HG02571 (cell line): ENCODE measurements at regions not wholly inside any gene's neighbourhood (a gene's known extent, or its start where the extent isn't known, plus 50 kb on each side); places are given as distances from the start of the nearest gene placed in this dataset.

Experiments used
- ATAC-seq: cut with Tn5 transposase; IDR thresholded peaks from one replicate; pipeline ENCODE4 v1.9.1; 2021; ENCODE audit warnings: mild to moderate bottlenecking, moderate library complexity; ENCODE audit not compliant: unreplicated experiment

DNA sequence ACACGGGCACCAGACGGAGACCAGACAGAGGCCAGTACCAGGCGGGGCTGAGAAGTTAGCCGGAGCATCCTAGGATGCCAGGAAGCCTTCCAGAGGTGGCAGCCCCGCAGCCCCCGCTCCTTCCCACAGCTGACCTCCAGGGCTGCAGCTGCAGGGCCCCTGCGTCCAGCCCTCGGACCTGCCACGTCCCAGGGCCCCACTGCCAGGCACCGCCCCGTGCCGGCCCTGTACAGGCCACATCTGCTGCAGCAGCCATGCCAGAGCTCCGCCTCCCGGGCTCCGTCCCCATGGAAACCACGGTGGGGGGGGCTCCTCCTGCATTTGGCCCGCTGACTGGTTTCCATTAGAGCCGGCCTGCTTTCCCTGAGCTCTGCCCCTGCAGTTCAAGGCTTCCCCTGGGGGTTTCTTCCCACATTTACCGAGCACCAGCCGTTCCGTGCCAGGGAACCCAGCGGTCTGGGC, 62.5 kb upstream of the PPARA start:
- no peak for ATAC-seq

DNA sequence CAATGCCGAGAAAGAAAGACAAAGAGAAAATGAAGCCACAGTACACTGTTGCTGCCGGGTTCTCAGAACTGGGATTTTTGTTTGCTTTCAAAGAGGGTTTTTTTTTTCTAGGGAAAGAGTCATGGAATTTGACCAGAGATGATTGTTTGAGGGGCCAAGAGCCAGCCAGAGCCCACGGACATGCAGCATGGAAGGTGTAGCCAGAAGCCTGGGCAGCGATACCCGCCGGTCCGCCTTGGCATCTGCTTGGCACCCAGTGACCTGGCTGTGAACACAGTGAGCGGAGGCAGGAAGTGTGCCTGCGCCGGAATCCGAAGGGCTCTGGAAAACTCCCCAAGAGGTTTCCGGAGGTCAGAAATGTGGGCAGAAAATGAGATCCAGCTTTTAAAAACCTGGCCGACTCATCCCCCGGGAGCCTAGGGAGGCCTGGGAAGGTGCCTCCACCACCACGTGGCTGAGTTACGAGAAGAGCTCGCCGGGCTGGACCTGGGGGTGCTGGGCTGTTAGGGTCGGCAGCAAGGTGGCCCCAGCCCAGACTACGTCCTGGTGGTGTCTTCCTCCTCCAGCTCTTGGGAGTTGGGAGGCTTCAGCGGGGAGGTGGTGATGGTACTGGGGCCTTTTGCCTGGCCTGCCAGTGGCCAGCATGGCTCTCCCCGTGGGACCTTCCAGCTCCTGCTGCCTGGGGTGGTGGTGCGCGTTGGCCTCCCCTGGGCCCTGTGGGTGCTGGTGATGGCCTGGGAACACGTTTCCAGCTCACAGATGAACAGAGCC, 61.6 kb upstream of the PPARA start:
- ATAC-seq = no peak

GRCh38 chr22:46089426-46090035, 60.8 kb upstream of the PPARA start:
- ATAC-seq = no peak

- no peak for ATAC-seq
Observed at GRCh38 chr22:46090036-46090591, 60.2 kb upstream of the PPARA start.

GRCh38 chr22:46090631-46091201, 59.6 kb upstream of the PPARA start:
- no peak for ATAC-seq

DNA sequence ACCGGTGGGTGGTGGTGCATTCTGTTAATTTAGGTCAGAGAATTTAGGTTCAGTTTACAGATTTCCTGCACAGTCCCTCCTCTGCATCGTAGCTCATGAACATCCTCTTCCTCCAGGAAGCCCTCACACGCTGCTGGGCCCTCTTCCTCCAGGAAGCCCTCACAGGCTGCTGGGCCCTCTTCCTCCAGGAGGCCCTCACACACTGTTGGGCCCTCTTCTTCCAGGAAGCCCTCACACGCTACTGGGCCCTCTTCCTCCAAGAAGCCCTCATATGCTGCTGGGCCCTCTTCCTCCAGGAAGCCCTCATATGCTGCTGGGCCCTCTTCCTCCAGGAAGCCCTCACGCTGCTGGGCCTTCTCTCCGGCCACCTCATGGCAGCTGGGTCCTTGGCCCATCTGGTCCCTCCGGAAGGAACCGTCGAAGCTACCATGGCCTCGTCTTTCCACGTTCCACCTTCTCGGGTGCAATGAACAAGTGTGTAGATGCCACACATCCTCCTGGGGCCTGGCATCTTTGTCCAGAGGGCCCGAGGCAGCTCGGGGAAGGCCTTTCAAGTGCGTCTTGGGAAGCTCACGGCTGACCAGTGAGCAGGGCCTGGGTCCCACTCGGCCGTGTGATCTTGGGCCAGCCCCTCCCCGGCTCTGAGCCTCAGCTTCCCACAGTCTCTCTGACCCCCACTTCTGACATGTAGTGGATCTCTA, 58.9 kb upstream of the PPARA start:
- ATAC-seq = no peak

GRCh38 chr22:46092011-46092410, 58.3 kb upstream of the PPARA start:
- no peak for ATAC-seq

DNA sequence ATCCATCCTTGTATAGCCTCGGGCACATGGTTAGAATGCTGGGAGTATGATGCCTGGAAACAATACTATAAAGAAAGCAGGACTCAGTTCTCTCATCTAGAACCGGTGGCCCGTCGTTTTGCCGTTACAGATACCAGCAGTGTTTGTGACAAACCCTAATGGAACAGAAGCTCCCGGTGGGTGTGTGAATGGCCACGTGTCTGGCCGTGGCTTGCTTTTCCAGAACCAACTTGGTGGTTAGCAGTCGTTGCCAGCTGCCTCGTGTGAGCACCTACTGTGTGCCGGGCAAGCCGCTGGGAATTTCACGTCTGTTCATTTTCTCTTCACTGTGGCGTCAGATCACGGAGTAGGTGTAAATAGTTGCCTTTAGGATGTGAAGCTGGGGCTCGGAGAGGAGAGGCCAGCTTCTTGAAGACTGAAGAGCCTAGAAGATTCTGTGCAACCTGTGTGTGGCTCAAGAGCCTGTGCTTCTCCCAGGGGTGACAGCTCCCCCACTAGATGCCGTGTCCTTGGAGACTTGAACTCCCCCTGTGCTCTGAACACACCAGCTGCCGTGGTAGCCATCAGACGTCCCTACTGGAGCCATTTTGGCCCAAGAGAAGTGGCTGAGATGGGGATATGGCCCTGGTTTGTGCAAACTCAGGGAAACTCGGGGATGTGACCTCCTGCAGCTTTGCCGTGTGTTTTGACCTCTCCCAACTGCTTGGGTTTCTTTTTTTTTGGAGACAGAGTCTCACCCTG, 57.5 kb upstream of the PPARA start:
- ATAC-seq = no peak

GRCh38 chr22:46093796-46094195, 56.5 kb upstream of the PPARA start:
- no peak for ATAC-seq

- no peak for ATAC-seq
Observed at GRCh38 chr22:46094676-46095075, 55.6 kb upstream of the PPARA start.

DNA sequence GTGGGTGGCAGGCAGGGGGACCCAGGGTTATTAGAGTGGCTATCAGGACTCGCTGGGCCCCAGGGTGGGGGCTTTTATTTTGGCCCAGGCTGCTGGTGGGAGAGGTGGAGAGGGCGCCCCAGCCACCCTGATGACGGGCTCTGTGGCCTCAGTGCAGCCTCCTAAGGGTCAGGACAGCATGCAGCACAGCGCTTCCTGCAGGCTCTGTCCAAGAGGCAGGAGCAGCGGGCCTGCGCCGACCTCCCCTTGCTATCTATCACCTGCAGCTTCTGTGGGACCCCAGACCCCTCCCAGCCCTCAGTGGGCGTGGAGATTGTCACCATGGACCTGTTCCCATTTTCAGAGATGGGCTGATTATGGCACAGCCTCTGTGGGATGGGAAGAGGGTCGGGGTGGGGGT, 54.3 kb upstream of the PPARA start:
- no peak for ATAC-seq

DNA sequence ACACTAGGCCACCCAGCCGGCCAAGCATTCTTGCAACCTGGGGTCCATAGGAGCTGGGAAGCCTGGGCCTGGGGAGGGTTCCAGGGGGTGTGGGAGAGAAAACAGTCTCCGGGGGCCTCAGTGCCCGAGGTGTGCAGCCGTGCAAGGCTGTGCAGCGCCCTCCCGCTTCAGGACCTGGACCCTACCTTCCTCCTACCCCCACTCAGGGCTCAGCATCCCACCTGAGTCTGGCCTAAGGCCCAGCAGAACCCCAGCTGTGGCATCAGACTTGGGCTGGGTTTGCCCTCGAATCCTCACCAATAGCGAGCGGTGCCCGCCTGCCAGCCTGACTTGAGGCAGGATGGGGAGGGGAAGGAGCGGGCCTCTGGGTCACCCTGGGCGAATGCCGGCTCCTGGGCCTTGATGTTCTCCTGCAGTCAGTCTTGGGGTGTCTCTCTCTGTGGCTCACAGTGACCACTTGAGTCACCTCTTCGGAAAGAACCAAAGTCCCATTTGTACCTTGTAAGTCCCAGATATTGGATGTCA, 53.6 kb upstream of the PPARA start:
- ATAC-seq = no peak

DNA sequence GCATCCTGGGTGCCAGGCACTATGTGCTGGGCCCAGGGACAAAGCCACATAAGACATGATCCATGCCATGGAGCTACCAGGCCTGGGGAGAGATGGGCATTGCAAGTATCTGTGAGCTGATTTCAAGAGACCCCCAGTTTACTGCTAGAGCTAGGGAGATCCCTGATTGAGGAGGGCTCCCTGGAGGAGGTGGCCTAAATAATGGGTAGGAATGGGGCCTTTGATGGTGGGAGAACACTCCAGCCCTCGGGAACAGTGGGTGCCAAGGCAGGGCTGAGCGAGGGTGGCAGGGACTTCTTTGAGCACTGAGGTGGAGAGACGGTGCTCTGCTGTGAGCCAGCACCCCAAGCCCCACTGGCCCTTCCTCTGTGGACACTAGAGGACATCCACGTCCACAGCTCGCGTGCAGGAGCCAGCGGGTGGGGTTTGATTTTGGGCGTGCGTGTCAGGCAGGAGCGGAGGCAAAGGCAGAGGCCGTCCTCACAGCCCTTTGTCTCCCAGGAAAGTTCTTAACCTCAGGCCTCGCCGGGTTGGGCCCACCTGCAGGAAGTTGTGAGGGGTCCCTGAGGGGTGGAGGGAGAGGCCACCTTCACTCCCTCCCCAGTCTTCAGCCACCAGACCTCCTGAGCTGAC, 52.9 kb upstream of the PPARA start:
- no peak for ATAC-seq

GRCh38 chr22:46098525-46099475, 51.5 kb upstream of the PPARA start:
- no peak for ATAC-seq

DNA sequence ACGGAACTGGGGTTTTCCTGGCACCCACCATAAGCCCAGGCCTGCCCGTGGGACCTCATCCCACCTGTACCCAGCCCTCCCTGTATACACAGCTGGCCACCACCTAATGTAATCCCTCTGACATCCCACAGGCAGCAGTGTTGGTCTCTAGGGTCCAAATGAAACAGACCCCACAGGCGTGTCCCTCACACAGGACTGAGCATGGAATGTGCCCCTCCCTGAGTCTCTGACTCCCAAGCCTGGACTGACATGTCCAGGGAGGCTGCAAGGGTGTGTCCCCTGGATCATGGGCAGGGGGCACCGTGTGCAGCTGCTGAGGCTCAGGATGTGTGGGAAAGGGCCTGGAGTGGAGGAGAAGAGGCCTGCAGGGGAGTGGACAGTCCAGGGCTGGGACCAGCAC, 50.6 kb upstream of the PPARA start:
- ATAC-seq = no peak

DNA sequence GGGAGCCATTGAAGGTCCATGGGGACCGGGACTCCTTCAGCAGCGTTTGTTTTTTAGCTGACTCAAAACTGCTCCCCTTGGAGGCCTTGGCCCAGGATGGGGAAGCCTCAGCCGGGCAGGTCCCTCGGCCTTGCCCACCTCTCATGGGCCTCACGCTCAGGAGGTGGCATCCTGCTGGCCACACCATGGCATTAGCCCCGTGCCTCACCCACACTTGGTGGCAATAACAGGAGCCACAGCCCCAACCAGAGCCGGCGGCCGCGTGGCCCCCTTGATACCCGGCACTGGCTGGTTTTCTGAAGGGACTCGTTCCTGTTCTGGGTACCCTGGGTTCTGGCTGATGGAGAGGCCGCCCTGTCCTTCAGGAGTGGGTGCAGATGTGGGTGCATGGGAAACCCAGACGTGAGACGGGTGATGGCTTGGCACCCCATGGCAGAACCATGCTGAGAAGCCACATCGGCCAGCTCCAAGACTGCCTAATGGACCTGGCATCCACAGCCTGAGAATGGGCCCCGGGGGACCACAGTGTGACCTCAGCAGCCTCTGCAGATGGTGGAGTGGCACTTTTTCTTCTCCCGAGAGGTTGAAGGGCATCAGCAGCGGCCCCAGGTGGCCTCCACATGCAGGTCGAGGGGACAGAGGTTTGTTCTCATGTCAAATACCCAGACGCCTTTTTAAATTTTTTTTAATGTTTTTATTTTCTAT, 49.8 kb upstream of the PPARA start:
- no peak for ATAC-seq
